Choroid plexus epithelial cell (primary cell): ENCODE measurements at regions not wholly inside any gene's neighbourhood (a gene's known extent, or its start where the extent isn't known, plus 50 kb on each side); places are given as distances from the start of the nearest gene placed in this dataset.

Experiments used
- DNase-seq: peaks from one replicate; pipeline ENCODE4 v3.0.0-alpha.2; 2010; ENCODE audit warnings: low read depth
- H3K4me3 ChIP-seq: 2 replicates; pipeline ENCODE4 v1.5.1; 2011; ENCODE audit warnings: low read depth, mild to moderate bottlenecking, control low read depth, low read length, moderate library complexity
- TF ChIP-seq, protein P1 (sequence below): conservative IDR thresholded peaks from 2 replicates; pipeline ENCODE4 v1.5.1; 2011; ENCODE audit warnings: low read depth, mild to moderate bottlenecking, control low read depth, inconsistent platforms, low read length, moderate library complexity

DNA sequence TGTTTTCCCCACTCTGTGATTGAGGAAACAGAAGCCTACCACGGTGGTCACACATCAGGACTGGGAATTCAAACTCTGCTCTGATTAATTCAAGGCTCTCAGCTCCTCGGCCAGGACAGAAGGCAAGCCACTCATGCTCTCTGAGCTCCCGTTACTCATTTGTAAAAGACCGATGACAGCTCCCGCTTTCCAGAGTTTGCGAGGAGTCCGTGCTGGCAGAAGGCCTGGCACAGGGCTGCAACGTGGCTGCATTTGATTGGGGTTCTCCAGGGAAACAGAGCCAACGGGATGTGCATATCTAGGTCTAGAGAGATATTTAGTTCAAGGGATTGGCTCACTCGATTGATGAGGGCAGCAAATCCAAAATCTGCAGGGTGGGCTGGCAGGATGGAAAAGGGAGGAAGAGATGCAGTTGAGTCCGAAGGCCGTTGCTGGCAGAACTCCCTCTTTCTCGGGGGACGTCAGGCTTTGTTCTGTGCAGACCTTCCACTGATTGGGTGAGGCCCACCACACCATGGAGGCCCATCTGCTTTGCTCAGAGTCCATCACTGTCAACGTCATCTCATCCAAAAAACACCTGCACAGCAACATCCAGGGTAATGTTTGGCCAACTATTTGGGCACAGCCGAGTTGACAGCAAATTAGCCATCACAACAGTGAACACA is 215.5 kb upstream of the RPL38 start:
- no peak for DNase-seq
- no peak overlapping the region for H3K4me3 ChIP-seq
- TF ChIP-seq, protein P1, sequence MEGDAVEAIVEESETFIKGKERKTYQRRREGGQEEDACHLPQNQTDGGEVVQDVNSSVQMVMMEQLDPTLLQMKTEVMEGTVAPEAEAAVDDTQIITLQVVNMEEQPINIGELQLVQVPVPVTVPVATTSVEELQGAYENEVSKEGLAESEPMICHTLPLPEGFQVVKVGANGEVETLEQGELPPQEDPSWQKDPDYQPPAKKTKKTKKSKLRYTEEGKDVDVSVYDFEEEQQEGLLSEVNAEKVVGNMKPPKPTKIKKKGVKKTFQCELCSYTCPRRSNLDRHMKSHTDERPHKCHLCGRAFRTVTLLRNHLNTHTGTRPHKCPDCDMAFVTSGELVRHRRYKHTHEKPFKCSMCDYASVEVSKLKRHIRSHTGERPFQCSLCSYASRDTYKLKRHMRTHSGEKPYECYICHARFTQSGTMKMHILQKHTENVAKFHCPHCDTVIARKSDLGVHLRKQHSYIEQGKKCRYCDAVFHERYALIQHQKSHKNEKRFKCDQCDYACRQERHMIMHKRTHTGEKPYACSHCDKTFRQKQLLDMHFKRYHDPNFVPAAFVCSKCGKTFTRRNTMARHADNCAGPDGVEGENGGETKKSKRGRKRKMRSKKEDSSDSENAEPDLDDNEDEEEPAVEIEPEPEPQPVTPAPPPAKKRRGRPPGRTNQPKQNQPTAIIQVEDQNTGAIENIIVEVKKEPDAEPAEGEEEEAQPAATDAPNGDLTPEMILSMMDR: no peak

- no peak overlapping the region for H3K4me3 ChIP-seq
- TF ChIP-seq, protein P1: no peak
- DNase-seq: no peak
These were observed 213.8 kb upstream of the RPL38 start for GRCh38 chr17:73989671-73990070.

GRCh38 chr17:73990290-73990689 is 213.2 kb upstream of the RPL38 start:
- H3K4me3 ChIP-seq: no peak overlapping the region
- TF ChIP-seq, protein P1: no peak
- no peak for DNase-seq

GRCh38 chr17:73991260-73991659 is 212.2 kb upstream of the RPL38 start:
- TF ChIP-seq, protein P1: no peak
- H3K4me3 ChIP-seq: no peak overlapping the region
- DNase-seq: no peak

DNA sequence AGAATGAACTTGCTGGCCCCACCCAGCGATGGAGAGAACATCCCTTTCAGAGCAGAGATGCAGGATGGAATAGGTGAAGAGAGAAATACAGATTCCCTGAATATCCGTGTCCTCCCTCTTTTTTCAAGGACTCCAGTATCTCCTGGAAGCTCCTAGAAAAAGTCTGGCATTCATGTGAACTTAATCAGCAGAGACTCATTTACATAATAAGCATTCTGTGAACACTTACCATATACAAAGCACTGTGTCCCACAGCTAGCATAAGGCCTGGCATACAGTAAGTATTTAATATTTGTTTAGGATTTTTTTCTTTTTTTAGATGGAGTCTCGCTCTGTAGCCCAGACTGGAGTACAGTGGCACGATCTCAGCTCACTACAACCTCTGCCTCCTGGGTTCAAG is 208.5 kb upstream of the RPL38 start:
- TF ChIP-seq, protein P1: no peak
- DNase-seq: no peak
- H3K4me3 ChIP-seq: no peak overlapping the region

DNA sequence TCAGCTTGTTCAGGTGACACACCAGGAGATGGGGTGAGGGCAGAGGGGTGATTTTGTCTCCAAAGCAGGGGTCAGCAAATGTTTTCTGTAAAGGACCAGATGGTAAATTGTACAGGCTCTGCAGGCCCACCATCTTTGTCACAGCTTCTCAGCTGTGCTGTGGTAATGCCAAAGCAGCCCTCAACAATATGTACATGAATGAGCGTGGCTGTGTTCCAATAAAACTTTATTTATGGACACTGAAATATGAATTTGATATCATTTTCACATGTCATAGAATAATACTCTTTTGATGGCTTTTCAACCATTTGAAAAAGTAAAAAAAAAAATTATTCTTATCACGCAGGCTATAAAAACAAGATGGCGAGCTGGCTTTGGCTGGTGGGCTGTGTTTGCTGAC is 206.4 kb upstream of the RPL38 start:
- TF ChIP-seq, protein P1: no peak
- DNase-seq: no peak

GRCh38 chr17:73998249-73998648 is 205.2 kb upstream of the RPL38 start:
- TF ChIP-seq, protein P1: no peak
- DNase-seq: no peak
- H3K4me3 ChIP-seq: no peak overlapping the region

More for the DNA sequence above, 206.4 kb upstream of the RPL38 start:
- no peak overlapping the region for H3K4me3 ChIP-seq
